NK-92 treated with Interleukin-12 subunit alpha and Interleukin-12 subunit beta, amount 100 ng/mL, for 24 hours (cell line): ENCODE measurements at regions not wholly inside any gene's neighbourhood (a gene's known extent, or its start where the extent isn't known, plus 50 kb on each side); places are given as distances from the start of the nearest gene placed in this dataset.

Experiments used
- DNase-seq: peaks from one replicate; lab custom pipeline; 2025; lab: John Stamatoyannopoulos, UW

GRCh38 chr9:23441275-23441674 is 384.8 kb downstream of the ELAVL2 start:
- DNase-seq: no peak

- DNase-seq: no peak
Measured at GRCh38 chr9:23444658-23445057, 381.4 kb downstream of the ELAVL2 start.

GRCh38 chr9:23447166-23447565 is 378.9 kb downstream of the ELAVL2 start:
- DNase-seq: no peak

GRCh38 chr9:23447944-23448343 is 378.1 kb downstream of the ELAVL2 start:
- no peak for DNase-seq

GRCh38 chr9:23451802-23452418 is 374.1 kb downstream of the ELAVL2 start:
- no peak for DNase-seq

- DNase-seq: no peak
Measured at GRCh38 chr9:23464275-23464674, 361.8 kb downstream of the ELAVL2 start.

- DNase-seq: no peak
Measured at GRCh38 chr9:23467276-23467675, 358.8 kb downstream of the ELAVL2 start.

GRCh38 chr9:23477908-23478307 is 348.1 kb downstream of the ELAVL2 start:
- no peak for DNase-seq

- DNase-seq: no peak
Measured at GRCh38 chr9:23483566-23483965, 342.5 kb downstream of the ELAVL2 start.

GRCh38 chr9:23492126-23493002 is 333.7 kb downstream of the ELAVL2 start:
- DNase-seq: no peak

GRCh38 chr9:23493219-23493618 is 332.8 kb downstream of the ELAVL2 start:
- DNase-seq: no peak

- DNase-seq: no peak
Measured at GRCh38 chr9:23496489-23497136, 329.4 kb downstream of the ELAVL2 start.

GRCh38 chr9:23497137-23497504 is 328.9 kb downstream of the ELAVL2 start:
- no peak for DNase-seq

GRCh38 chr9:23502004-23502403 is 324.0 kb downstream of the ELAVL2 start:
- no peak for DNase-seq

GRCh38 chr9:23522952-23523351 is 303.1 kb downstream of the ELAVL2 start:
- no peak for DNase-seq

- no peak for DNase-seq
Measured at GRCh38 chr9:23524607-23525155, 301.4 kb downstream of the ELAVL2 start.

- no peak for DNase-seq
Measured at GRCh38 chr9:23526806-23527205, 299.2 kb downstream of the ELAVL2 start.

GRCh38 chr9:23532282-23532681 is 293.8 kb downstream of the ELAVL2 start:
- no peak for DNase-seq

GRCh38 chr9:23537192-23538066 is 288.6 kb downstream of the ELAVL2 start:
- no peak for DNase-seq

GRCh38 chr9:23538067-23538402 is 288.0 kb downstream of the ELAVL2 start:
- DNase-seq: no peak

GRCh38 chr9:23538461-23539003 is 287.5 kb downstream of the ELAVL2 start:
- DNase-seq: no peak

- no peak for DNase-seq
Measured at GRCh38 chr9:23539311-23539710, 286.7 kb downstream of the ELAVL2 start.
